AG09309 (cell line): ENCODE measurements at regions not wholly inside any gene's neighbourhood (a gene's known extent, or its start where the extent isn't known, plus 50 kb on each side); places are given as distances from the start of the nearest gene placed in this dataset.
"Not testable (repeated sequence)": the region's sequence is repeated elsewhere in the genome, so short reads cannot be mapped to it uniquely, and the experiment has no call there.

Experiments
- DNase-seq: peaks from one replicate; pipeline ENCODE4 v3.0.0-alpha.2; 2010; ENCODE audit warnings: low read depth
- H3K4me3 ChIP-seq: 2 replicates; pipeline ENCODE4 v1.5.1; 2011; ENCODE audit warnings: mild to moderate bottlenecking, low read depth, low read length, moderate library complexity; ENCODE audit not compliant: control insufficient read depth
- TF ChIP-seq, protein P1 (sequence below): IDR thresholded peaks from 2 replicates; pipeline ENCODE4 v1.5.1; 2011; ENCODE audit warnings: mild to moderate bottlenecking, low read depth, low read length, inconsistent platforms; ENCODE audit not compliant: insufficient read depth, control insufficient read depth; ENCODE audit errors: missing control alignments

DNA sequence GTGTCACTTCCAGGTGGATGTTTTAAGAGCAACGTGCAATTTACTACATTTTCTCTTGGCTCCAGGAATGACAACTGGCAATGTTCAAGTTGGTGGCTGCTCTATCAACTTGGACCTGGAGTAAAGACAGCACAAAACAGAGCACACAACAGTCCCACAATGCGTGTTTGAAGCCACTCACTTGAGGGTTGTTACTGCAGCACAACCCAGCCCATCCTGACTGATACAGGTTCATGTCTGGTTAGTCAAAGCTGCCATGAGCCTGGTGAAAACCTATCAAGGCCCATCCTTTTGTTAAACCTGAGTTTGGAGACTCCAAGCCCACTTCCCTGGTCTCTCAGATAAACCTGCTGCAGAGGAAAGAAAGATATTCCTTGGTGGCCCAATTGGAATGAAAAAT lies 81.1 kb upstream of the LARP1 start:
- H3K4me3 ChIP-seq = no peak overlapping the region
- TF ChIP-seq, protein P1, sequence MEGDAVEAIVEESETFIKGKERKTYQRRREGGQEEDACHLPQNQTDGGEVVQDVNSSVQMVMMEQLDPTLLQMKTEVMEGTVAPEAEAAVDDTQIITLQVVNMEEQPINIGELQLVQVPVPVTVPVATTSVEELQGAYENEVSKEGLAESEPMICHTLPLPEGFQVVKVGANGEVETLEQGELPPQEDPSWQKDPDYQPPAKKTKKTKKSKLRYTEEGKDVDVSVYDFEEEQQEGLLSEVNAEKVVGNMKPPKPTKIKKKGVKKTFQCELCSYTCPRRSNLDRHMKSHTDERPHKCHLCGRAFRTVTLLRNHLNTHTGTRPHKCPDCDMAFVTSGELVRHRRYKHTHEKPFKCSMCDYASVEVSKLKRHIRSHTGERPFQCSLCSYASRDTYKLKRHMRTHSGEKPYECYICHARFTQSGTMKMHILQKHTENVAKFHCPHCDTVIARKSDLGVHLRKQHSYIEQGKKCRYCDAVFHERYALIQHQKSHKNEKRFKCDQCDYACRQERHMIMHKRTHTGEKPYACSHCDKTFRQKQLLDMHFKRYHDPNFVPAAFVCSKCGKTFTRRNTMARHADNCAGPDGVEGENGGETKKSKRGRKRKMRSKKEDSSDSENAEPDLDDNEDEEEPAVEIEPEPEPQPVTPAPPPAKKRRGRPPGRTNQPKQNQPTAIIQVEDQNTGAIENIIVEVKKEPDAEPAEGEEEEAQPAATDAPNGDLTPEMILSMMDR = no peak
- no peak for DNase-seq

DNA sequence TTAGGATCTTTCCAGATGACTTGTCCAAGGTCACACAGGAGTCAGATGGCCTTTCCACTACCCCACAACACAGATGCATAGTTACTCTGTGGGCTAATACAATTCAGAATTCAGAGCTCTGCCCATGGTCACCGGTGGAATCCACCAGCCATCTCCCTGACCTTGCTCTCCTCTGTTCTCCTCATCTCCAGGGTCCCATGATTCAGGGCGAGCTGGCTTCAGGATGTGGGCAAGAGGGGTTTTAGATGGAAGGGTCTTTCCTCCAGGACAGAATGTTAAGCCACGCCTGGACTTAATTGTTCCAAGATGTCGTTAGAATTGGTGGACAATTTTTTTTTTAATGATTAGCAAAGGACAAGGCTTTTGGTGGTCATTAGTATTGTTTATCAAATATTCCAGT lies 81.7 kb upstream of the LARP1 start:
- no peak for DNase-seq
- H3K4me3 ChIP-seq = no peak overlapping the region
- TF ChIP-seq, protein P1 = no peak

- H3K4me3 ChIP-seq, DNase-seq: not testable (repeated sequence)
Measured at GRCh38 chr5:154669913-154670312, 85.3 kb upstream of the LARP1 start.

GRCh38 chr5:154669402-154669801 lies 85.8 kb upstream of the LARP1 start:
- H3K4me3 ChIP-seq = no peak overlapping the region
- TF ChIP-seq, protein P1 = no peak
- DNase-seq = no peak

DNA sequence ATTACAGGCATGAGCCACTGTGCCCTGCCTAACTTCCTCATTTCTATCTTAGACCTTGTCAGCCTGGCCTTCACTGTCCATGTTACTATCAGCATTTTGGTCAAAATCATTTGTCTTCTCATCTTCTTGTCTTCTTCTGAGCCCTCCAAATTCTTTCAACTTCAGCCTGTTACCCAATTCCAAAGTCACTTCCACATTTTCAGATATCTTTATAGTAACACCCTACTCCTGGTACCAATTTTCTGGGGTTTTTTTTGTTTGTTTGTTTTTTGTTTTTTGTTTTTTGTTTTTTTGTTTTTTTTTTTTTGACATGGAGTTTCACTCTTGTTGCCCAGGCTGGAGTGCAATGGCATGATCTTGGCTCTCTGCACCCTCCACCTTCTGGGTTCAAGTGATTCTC lies 90.3 kb upstream of the LARP1 start:
- TF ChIP-seq, protein P1 = no peak
- no peak for DNase-seq
- H3K4me3 ChIP-seq = no peak overlapping the region

- TF ChIP-seq, protein P1 = no peak
- no peak for DNase-seq
Measured at GRCh38 chr5:154663424-154663823, 91.8 kb upstream of the LARP1 start.

GRCh38 chr5:154654486-154655371 lies 100.4 kb upstream of the LARP1 start:
- H3K4me3 ChIP-seq = no peak overlapping the region
- TF ChIP-seq, protein P1 = no peak

More at GRCh38 chr5:154663424-154663823, 91.8 kb upstream of the LARP1 start:
- H3K4me3 ChIP-seq = no peak overlapping the region

More at GRCh38 chr5:154654486-154655371, 100.4 kb upstream of the LARP1 start:
- no peak for DNase-seq
